ENCODE measurements at regions not wholly inside any gene's neighbourhood (a gene's known extent, or its start where the extent isn't known, plus 50 kb on each side); places are given as distances from the start of the nearest gene placed in this dataset.

- no peak for DNase-seq
Measured at GRCh38 chr4:156643826-156644225, 327.8 kb downstream of the PDGFC start.

DNA sequence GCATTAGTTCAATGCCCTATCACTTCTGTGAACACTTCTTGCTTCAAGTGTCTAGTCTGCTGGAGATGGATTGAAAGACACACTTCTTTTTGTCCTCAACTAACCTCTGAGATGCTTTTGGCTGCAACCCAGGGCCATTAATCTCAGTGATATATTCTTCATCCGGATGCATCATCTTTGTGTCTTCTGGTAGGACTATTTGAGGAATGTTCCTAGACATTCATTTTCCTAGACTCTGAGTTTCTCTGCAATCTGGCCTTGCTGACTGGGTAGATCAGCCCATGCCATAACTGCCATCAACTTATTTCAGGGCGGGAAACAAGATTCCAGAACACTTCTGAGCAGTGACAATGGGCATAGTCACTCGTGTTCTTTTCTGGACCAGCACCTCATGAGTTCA lies 329.4 kb downstream of the PDGFC start:
- DNase-seq, result no peak

GRCh38 chr4:156638925-156639605 lies 332.5 kb downstream of the PDGFC start:
- no peak for DNase-seq

DNA sequence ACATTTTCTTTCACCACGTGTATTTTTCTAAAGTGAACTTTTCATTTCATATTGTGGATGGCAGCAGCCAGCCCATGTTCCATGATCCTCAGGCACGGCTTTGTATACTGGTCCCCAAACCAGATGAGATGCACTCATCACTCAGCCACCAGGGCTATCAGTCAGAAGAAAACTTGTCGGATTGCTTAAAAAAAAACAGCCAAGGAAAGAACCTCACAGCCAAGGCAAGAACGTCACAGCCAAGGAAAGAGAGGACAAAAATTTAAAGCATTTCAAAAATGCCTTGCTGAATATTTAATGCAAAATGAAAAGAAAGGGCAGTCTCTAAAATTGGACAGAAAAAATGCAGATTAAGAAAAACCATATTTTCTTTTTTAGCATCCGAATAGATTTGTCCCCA lies 333.3 kb downstream of the PDGFC start:
- no peak for DNase-seq

DNA sequence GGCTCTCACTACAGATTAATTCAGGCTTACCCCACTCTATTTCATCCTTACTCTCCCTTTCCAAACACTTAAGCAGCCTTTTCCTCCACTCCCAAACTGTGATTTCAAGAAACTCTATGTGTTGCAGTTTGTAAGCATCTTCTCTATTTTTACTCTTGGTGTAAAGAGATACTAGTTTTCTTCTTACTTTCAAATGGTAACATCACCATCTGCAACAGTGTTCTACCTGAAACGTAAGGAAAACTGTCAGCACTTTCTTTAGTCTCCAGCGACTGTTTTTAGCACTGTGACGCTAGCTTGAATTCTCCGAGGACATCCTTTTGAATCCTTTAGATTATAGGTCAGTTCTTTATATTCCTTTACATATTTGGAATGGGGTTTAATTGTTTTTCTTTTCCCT lies 335.2 kb downstream of the PDGFC start:
- no peak for DNase-seq

- DNase-seq, result no peak
Measured at GRCh38 chr4:156635051-156635450, 336.5 kb downstream of the PDGFC start.

- no peak for DNase-seq
Measured at GRCh38 chr4:156634612-156635011, 337.0 kb downstream of the PDGFC start.

GRCh38 chr4:156633847-156634246 lies 337.8 kb downstream of the PDGFC start:
- peak; percentile 40 for DNase-seq

DNA sequence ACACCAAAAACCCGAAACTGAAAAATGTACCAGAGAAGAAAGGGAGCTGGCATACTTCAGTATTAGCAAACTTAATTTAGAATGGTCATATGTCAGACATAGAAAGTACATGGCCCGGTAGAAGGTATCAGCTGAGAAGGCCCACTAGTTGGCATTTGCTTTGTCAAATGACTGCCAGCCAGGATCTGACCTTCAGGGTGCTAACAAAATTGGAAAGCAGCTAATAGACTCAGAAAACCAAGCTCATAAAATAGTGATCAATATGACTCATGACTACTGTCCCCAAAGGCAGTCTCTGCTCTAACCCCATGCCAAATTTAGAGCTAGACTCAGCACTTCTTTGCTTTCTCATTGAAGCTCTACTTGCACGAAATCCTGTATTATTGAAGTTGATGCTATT lies 342.7 kb downstream of the PDGFC start:
- no peak for DNase-seq

DNA sequence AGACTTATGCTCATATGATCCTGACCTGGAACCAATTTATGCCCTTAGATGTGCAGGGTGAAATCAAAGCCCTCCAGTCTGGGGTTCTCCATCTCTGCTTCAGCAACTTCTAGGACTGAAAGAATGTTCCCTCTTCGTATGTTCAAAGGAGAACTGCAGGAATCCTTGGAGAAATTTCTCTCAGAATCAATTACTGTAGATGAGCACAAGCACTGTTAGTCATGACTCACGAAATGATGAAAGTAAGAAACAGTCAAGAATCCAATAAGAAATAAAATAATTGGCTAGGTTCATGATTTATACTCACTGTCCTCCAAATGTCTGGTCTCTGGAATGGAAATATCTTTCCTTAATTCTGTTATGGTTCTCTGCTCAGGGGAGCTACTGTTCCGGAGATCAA lies 348.2 kb downstream of the PDGFC start:
- DNase-seq, result no peak

GRCh38 chr4:156620786-156621185 lies 350.8 kb downstream of the PDGFC start:
- no peak for DNase-seq

GRCh38 chr4:156619154-156619934 lies 352.3 kb downstream of the PDGFC start:
- no peak for DNase-seq

DNA sequence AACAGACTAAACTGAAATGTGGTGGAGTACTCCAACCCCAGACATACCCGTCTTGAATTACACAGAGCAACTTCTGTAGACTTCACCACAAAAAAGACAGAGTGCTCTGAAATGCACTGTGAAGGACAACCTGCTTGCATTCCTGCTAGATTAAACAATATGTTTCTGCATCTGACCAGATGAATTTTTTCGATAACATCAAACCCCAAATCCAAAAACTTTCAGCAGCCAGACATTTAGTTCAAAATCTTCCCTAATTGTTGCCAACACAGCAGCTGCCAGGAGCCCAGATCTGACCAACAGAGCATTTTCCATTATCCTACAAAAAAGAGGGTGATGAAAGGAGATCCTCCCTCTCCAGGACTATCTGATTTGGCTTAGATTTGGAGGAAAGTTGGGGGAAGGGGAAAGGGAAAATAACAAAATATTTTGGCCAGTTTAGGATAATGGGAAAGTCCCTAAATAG lies 356.5 kb downstream of the PDGFC start:
- DNase-seq, result peak; percentile 46

DNA sequence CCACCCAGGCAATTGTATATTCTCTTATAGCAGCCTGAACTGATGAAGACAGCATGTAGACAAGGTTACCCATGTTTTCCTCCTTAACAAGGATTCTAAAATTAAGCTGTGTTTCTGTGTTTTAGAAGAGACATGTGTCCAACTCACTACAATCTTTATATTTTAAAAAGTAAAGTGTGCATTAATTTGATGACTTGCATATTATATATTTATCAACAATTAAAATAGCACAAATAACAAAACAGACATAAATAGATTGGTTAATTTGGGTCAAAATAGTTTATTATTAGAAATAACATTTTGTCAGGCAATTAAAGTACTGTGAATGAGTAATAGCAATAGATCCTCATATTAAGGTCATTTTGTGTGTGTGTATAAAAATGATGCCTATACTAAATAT lies 357.1 kb downstream of the PDGFC start:
- no peak for DNase-seq

DNA sequence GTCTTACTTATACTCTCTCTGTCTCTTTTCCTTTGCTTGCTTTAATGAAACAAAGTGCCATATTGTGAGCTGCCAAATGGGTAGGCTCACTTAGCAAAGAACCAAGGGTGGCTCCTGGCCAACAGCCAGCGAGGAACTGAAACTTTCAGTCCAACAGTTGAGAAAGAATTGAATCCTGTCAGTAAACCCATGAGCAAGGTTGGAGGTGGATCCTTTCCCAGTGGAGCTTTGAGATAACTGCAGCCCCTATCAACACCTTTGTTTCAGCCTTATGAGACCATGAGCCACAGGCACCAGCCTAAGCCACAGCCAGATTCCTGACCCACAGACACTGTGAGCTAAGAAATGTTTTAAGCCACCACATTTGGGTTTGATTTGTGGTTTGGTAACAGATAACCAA lies 362.2 kb downstream of the PDGFC start:
- no peak for DNase-seq

DNA sequence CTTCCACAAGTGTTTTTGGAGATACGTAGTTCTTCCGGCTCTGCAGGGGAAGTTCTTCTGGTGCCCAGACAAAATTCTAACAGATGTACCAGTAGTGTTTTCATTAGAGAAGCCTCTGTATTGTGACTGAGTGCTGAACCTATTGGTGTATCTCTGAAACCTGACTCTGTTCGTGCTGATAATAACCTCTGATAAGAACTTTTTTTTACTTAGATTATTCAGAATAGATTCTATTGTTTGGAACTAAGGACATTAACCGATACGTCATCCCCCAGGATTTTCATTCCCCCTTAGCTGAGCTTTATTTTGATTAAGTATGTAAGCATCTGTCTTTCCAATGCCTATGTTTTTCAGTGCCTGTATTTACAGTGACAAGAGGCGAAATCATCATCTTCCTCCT lies 362.9 kb downstream of the PDGFC start:
- no peak for DNase-seq

GRCh38 chr4:156607478-156607857 lies 364.1 kb downstream of the PDGFC start:
- DNase-seq, result no peak

- no peak for DNase-seq
Measured at GRCh38 chr4:156606554-156607477, 364.8 kb downstream of the PDGFC start.

DNA sequence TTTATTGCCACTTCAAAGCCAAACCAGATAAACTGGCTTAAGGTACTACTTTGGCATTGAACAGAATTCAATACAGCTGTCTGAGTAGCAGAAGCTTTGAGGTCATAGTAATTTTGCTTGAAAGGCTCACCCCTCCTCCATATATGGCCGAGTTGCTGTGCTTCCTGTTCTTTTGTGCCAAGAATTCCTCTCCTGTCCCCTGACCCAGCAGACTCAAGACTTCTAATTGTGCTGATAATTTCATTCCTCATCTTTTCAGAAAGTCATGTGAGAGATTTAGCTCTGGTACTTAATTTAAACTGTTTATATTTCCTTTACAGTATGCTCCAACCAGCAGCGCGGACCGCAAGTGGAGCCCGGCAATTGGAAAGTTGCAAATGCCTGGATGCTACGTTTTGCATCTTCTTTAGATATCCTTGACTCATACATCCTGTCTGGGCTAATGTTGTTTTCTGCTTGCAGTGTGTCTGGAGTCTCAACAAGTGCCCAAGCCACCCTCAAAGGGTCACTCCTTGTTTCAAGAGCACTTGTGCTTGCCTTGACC lies 373.4 kb downstream of the PDGFC start:
- peak; percentile 29 for DNase-seq

- DNase-seq, result no peak
Measured at GRCh38 chr4:156596706-156597329, 374.8 kb downstream of the PDGFC start.

- DNase-seq, result no peak
Measured at GRCh38 chr4:156596026-156596425, 375.6 kb downstream of the PDGFC start.

GRCh38 chr4:156595041-156595440 lies 376.6 kb downstream of the PDGFC start:
- no peak for DNase-seq

DNA sequence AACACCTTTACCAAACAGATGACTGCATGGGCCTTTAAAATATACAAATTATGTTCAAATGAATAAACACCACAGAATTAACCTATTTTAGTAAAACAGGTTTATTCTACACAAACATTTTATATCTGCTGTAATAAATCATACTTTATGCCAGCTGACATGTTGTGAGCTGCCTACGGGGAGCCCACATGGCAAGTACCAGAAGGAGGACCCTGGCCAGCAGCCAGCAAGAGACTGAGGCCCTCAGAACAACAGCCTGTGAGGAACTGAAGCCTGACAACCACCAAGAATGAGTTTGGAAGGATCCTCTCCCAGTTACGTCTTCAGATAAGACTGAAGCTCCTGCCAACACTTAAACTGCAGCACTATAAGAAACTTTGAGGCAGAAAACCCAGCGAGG lies 377.0 kb downstream of the PDGFC start:
- no peak for DNase-seq
